ENCODE measurements at regions not wholly inside any gene's neighbourhood (a gene's known extent, or its start where the extent isn't known, plus 50 kb on each side); places are given as distances from the start of the nearest gene placed in this dataset.

- Histone ChIP-seq H3K27me3 (replicated peaks; ENCODE audit: control insufficient read depth, insufficient read depth, low read length, poor library complexity, severe bottlenecking) (no peaks in the 10 kb centered on the region), H3K27ac (ENCODE audit: insufficient read depth, low read length, poor library complexity, severe bottlenecking) (no peak overlapping the region), H3K9me3 (ENCODE audit: control insufficient read depth, low read length) (no peaks in the 10 kb centered on the region), H3K36me3 (ENCODE audit: control insufficient read depth, insufficient read depth, low read length) (no peaks in the 10 kb centered on the region), H3K4me1 (ENCODE audit: control insufficient read depth, insufficient read depth, low read length, poor library complexity, severe bottlenecking) (no peaks in the 10 kb centered on the region), H3K4me3 (ENCODE audit: insufficient read depth, low read depth, low read length, poor library complexity, severe bottlenecking) (no peak overlapping the region)
- no peak for DNase-seq
These were observed 319.9 kb upstream of the HS6ST1 start for GRCh38 chr2:128638341-128639119.

- DNase-seq: no peak
- H3K9me3 ChIP-seq (ENCODE audit: control insufficient read depth, low read length): no peaks in the 10 kb centered on the region
- no peak overlapping the region for H3K4me3 ChIP-seq (ENCODE audit: insufficient read depth, low read depth, low read length, poor library complexity, severe bottlenecking)
- no peak overlapping the region for H3K27ac ChIP-seq (ENCODE audit: insufficient read depth, low read length, poor library complexity, severe bottlenecking)
- no peaks in the 10 kb centered on the region for H3K4me1 ChIP-seq (ENCODE audit: control insufficient read depth, insufficient read depth, low read length, poor library complexity, severe bottlenecking)
- H3K27me3 ChIP-seq (replicated peaks; ENCODE audit: control insufficient read depth, insufficient read depth, low read length, poor library complexity, severe bottlenecking): no peaks in the 10 kb centered on the region
- no peaks in the 10 kb centered on the region for H3K36me3 ChIP-seq (ENCODE audit: control insufficient read depth, insufficient read depth, low read length)
These were observed 320.4 kb upstream of the HS6ST1 start for GRCh38 chr2:128639120-128639477.

- no peak for DNase-seq
- H3K4me1 ChIP-seq (ENCODE audit: control insufficient read depth, insufficient read depth, low read length, poor library complexity, severe bottlenecking): no peaks in the 10 kb centered on the region
- H3K27me3 ChIP-seq (replicated peaks; ENCODE audit: control insufficient read depth, insufficient read depth, low read length, poor library complexity, severe bottlenecking): no peaks in the 10 kb centered on the region
- H3K36me3 ChIP-seq (ENCODE audit: control insufficient read depth, insufficient read depth, low read length): no peaks in the 10 kb centered on the region
- no peak overlapping the region for H3K27ac ChIP-seq (ENCODE audit: insufficient read depth, low read length, poor library complexity, severe bottlenecking)
- no peak overlapping the region for H3K4me3 ChIP-seq (ENCODE audit: insufficient read depth, low read depth, low read length, poor library complexity, severe bottlenecking)
- H3K9me3 ChIP-seq (ENCODE audit: control insufficient read depth, low read length): no peaks in the 10 kb centered on the region
These were observed 321.0 kb upstream of the HS6ST1 start for GRCh38 chr2:128639693-128640092.

GRCh38 chr2:128640166-128640844, 321.6 kb upstream of the HS6ST1 start:
- Histone ChIP-seq H3K27ac (ENCODE audit: insufficient read depth, low read length, poor library complexity, severe bottlenecking) (no peak overlapping the region), H3K36me3 (ENCODE audit: control insufficient read depth, insufficient read depth, low read length) (no peaks in the 10 kb centered on the region), H3K9me3 (ENCODE audit: control insufficient read depth, low read length) (no peaks in the 10 kb centered on the region), H3K4me1 (ENCODE audit: control insufficient read depth, insufficient read depth, low read length, poor library complexity, severe bottlenecking) (no peaks in the 10 kb centered on the region), H3K4me3 (ENCODE audit: insufficient read depth, low read depth, low read length, poor library complexity, severe bottlenecking) (no peak overlapping the region), H3K27me3 (replicated peaks; ENCODE audit: control insufficient read depth, insufficient read depth, low read length, poor library complexity, severe bottlenecking) (no peaks in the 10 kb centered on the region)
- no peak for DNase-seq

- Histone ChIP-seq H3K36me3 (ENCODE audit: control insufficient read depth, insufficient read depth, low read length) (no peaks in the 10 kb centered on the region), H3K27me3 (replicated peaks; ENCODE audit: control insufficient read depth, insufficient read depth, low read length, poor library complexity, severe bottlenecking) (no peaks in the 10 kb centered on the region), H3K27ac (ENCODE audit: insufficient read depth, low read length, poor library complexity, severe bottlenecking) (no peak overlapping the region), H3K9me3 (ENCODE audit: control insufficient read depth, low read length) (no peaks in the 10 kb centered on the region), H3K4me1 (ENCODE audit: control insufficient read depth, insufficient read depth, low read length, poor library complexity, severe bottlenecking) (no peaks in the 10 kb centered on the region), H3K4me3 (ENCODE audit: insufficient read depth, low read depth, low read length, poor library complexity, severe bottlenecking) (no peak overlapping the region)
- no peak for DNase-seq
These were observed 322.2 kb upstream of the HS6ST1 start for GRCh38 chr2:128640845-128641360.

GRCh38 chr2:128641421-128642080, 322.9 kb upstream of the HS6ST1 start:
- Histone ChIP-seq H3K4me1 (ENCODE audit: control insufficient read depth, insufficient read depth, low read length, poor library complexity, severe bottlenecking) (no peaks in the 10 kb centered on the region), H3K4me3 (ENCODE audit: insufficient read depth, low read depth, low read length, poor library complexity, severe bottlenecking) (no peak overlapping the region), H3K9me3 (ENCODE audit: control insufficient read depth, low read length) (no peaks in the 10 kb centered on the region), H3K27me3 (replicated peaks; ENCODE audit: control insufficient read depth, insufficient read depth, low read length, poor library complexity, severe bottlenecking) (no peaks in the 10 kb centered on the region), H3K36me3 (ENCODE audit: control insufficient read depth, insufficient read depth, low read length) (no peaks in the 10 kb centered on the region), H3K27ac (ENCODE audit: insufficient read depth, low read length, poor library complexity, severe bottlenecking) (no peak overlapping the region)
- no peak for DNase-seq

GRCh38 chr2:128642316-128642715, 323.6 kb upstream of the HS6ST1 start:
- Histone ChIP-seq H3K36me3 (ENCODE audit: control insufficient read depth, insufficient read depth, low read length) (no peaks in the 10 kb centered on the region), H3K27ac (ENCODE audit: insufficient read depth, low read length, poor library complexity, severe bottlenecking) (no peak overlapping the region), H3K4me1 (ENCODE audit: control insufficient read depth, insufficient read depth, low read length, poor library complexity, severe bottlenecking) (no peaks in the 10 kb centered on the region), H3K9me3 (ENCODE audit: control insufficient read depth, low read length) (no peaks in the 10 kb centered on the region), H3K4me3 (ENCODE audit: insufficient read depth, low read depth, low read length, poor library complexity, severe bottlenecking) (no peak overlapping the region), H3K27me3 (replicated peaks; ENCODE audit: control insufficient read depth, insufficient read depth, low read length, poor library complexity, severe bottlenecking) (no peaks in the 10 kb centered on the region)
- DNase-seq: no peak

GRCh38 chr2:128642821-128643220, 324.2 kb upstream of the HS6ST1 start:
- Histone ChIP-seq H3K27me3 (replicated peaks; ENCODE audit: control insufficient read depth, insufficient read depth, low read length, poor library complexity, severe bottlenecking) (no peaks in the 10 kb centered on the region), H3K4me3 (ENCODE audit: insufficient read depth, low read depth, low read length, poor library complexity, severe bottlenecking) (no peak overlapping the region), H3K9me3 (ENCODE audit: control insufficient read depth, low read length) (no peaks in the 10 kb centered on the region), H3K4me1 (ENCODE audit: control insufficient read depth, insufficient read depth, low read length, poor library complexity, severe bottlenecking) (no peaks in the 10 kb centered on the region), H3K36me3 (ENCODE audit: control insufficient read depth, insufficient read depth, low read length) (no peaks in the 10 kb centered on the region), H3K27ac (ENCODE audit: insufficient read depth, low read length, poor library complexity, severe bottlenecking) (no peak overlapping the region)
- no peak for DNase-seq

- DNase-seq: no peak
- H3K36me3 ChIP-seq (ENCODE audit: control insufficient read depth, insufficient read depth, low read length): no peaks in the 10 kb centered on the region
- H3K27ac ChIP-seq (ENCODE audit: insufficient read depth, low read length, poor library complexity, severe bottlenecking): no peak overlapping the region
- H3K9me3 ChIP-seq (ENCODE audit: control insufficient read depth, low read length): no peaks in the 10 kb centered on the region
- H3K4me3 ChIP-seq (ENCODE audit: insufficient read depth, low read depth, low read length, poor library complexity, severe bottlenecking): no peak overlapping the region
- H3K4me1 ChIP-seq (ENCODE audit: control insufficient read depth, insufficient read depth, low read length, poor library complexity, severe bottlenecking): no peaks in the 10 kb centered on the region
- H3K27me3 ChIP-seq (replicated peaks; ENCODE audit: control insufficient read depth, insufficient read depth, low read length, poor library complexity, severe bottlenecking): no peaks in the 10 kb centered on the region
These were observed 324.8 kb upstream of the HS6ST1 start for GRCh38 chr2:128643221-128644065.
